Transverse colon (tissue), 4 donors: ENCODE measurements at regions not wholly inside any gene's neighbourhood (a gene's known extent, or its start where the extent isn't known, plus 50 kb on each side); places are given as distances from the start of the nearest gene placed in this dataset.

Experiments used
- DNase-seq: peaks from one replicate; pipeline ENCODE4 v3.0.0-alpha.2; 2019
- H3K27ac ChIP-seq, 4 donors: fragments of 200-600 bp; sonication (generic); 2 replicates each; pipeline ENCODE4 v1.5.1; 2016 to 2018; ENCODE audit warnings: inconsistent platforms in 4 of 4
- H3K27me3 ChIP-seq: fragments of 200-600 bp; sonication (generic); 2 replicates; pipeline ENCODE4 v1.5.1; 2017; ENCODE audit warnings: inconsistent platforms
- H3K36me3 ChIP-seq, 4 donors: fragments of 200-600 bp; sonication (generic); 2 replicates each; pipeline ENCODE4 v1.5.1; 2017 to 2019; ENCODE audit warnings: inconsistent platforms in 4 of 4
- H3K4me1 ChIP-seq, 4 donors: fragments of 200-600 bp; sonication (generic); 2 replicates each; pipeline ENCODE4 v1.5.1; 2017 to 2020; ENCODE audit warnings: inconsistent platforms in 4 of 4
- H3K4me3 ChIP-seq, 4 donors: fragments of 200-600 bp; sonication (generic); 1 replicate in 1 of 4; 2 replicates in 3 of 4; pipeline versions ENCODE4 v1.5.1 to v1.6.1; 2017 to 2019; ENCODE audit warnings: inconsistent platforms in 4 of 4
- H3K9me3 ChIP-seq, 2 donors: fragments of 200-600 bp; sonication (generic); 2 replicates each; pipeline ENCODE4 v1.5.1; 2017 to 2019; ENCODE audit warnings: inconsistent platforms in 2 of 2
- CTCF ChIP-seq, 5 experiments: fragments of 200-600 bp in 3 of 5; fragments of 450-650 bp in 2 of 5; sonication (generic) in 3 of 5; IDR thresholded peaks; 1 replicate in 2 of 5; 2 replicates in 3 of 5; pipeline ENCODE4 v1.5.1; 2016 to 2017; ENCODE audit warnings: antibody characterized with exemption in 5 of 5, inconsistent platforms in 3 of 5, mild to moderate bottlenecking in 2 of 5, moderate library complexity in 1 of 5
- EP300 ChIP-seq: sonication (generic); formaldehyde crosslinking; IDR thresholded peaks from one replicate; pipeline ENCODE4 v1.6.1; 2017; ENCODE audit warnings: antibody characterized with exemption, low read depth
- POLR2A ChIP-seq: fragments of 450-650 bp; IDR thresholded peaks from one replicate; pipeline ENCODE4 v1.6.1; 2016; ENCODE audit warnings: antibody characterized with exemption, mild to moderate bottlenecking, moderate library complexity
- POLR2AphosphoS5 ChIP-seq, 3 donors: sonication (generic); formaldehyde crosslinking; IDR thresholded peaks; one replicate each; pipeline ENCODE4 v1.6.1; 2016; ENCODE audit warnings: antibody characterized with exemption in 3 of 3
- WGBS, 2 donors: methylation state at CpG; one replicate each; pipeline ENCODE4 v1.1.5; 2018; ENCODE audit warnings: low coverage in 1 of 2; 5-methylcytosine and 5-hydroxymethylcytosine counted together
- in situ Hi-C, 4 donors: fragments of 200-750 bp; cut with MboI; loops; one replicate each; pipeline versions ENCODE4 v1.15.0 to v1.15.1; 2017; ENCODE audit warnings: low sequenced_read_pairs in 3 of 4, low pct_ligation_motif_present in 1 of 4, low pct_unique_long_range_greater_than_20kb in 1 of 4
- intact Hi-C: fragments of 100-400 bp; cut with DNase I; formaldehyde crosslinking; loops from one replicate; pipeline ENCODE4 v1.15.1; 2023; ENCODE audit warnings: low total_unique reads

GRCh38 chr13:112209266-112209665 lies 142.3 kb downstream of the SOX1 start:
- Histone ChIP-seq H3K27ac (no peak overlapping the region), H3K4me1 (peaks cover 0 to 9% (median 3%) of the 10 kb centered on the region in 4 donors), H3K27me3 (peaks cover 46% of the 10 kb centered on the region), H3K4me3 (no peak overlapping the region), H3K9me3 (no peaks in the 10 kb centered on the region), H3K36me3 (no peaks in the 10 kb centered on the region)
- TF ChIP-seq EP300 (no peak), POLR2AphosphoS5 (IDR thresholded peaks at IDR 0.05) (no peak), POLR2A (no peak), CTCF (IDR thresholded peaks at IDR 0.05) (no peak)
- WGBS, 2 donors, result 73% methylated on average over 11 of the region's 12 CpGs; no CpG with 5 or more reads in 1 of the 2 donors
- DNase-seq, result no peak
- in situ Hi-C loops (no loop called here), intact Hi-C loops (no loop called here)

- in situ Hi-C loops (no loop called here), intact Hi-C loops (no loop called here)
- no peak for TF ChIP-seq POLR2A
- TF ChIP-seq POLR2AphosphoS5 (IDR thresholded peaks at IDR 0.05), result no peak
- no peak for TF ChIP-seq EP300
- TF ChIP-seq CTCF (IDR thresholded peaks at IDR 0.05), result no peak
- Histone ChIP-seq H3K9me3 (no peaks in the 10 kb centered on the region), H3K36me3 (no peaks in the 10 kb centered on the region), H3K4me1 (peaks cover 0 to 6% (median 2%) of the 10 kb centered on the region in 4 donors), H3K27ac (no peak overlapping the region), H3K27me3 (peaks cover 41% of the 10 kb centered on the region), H3K4me3 (no peak overlapping the region)
- no peak for DNase-seq
- WGBS, 2 donors, result 82% methylated on average over 7 of the region's 9 CpGs; no CpG with 5 or more reads in 1 of the 2 donors
Observed at GRCh38 chr13:112209711-112210110, 142.8 kb downstream of the SOX1 start.

GRCh38 chr13:112210371-112210770 lies 143.4 kb downstream of the SOX1 start:
- intact Hi-C loops, result no loop called here
- Histone ChIP-seq H3K36me3 (no peaks in the 10 kb centered on the region), H3K4me1 (no peaks in the 10 kb centered on the region), H3K9me3 (no peaks in the 10 kb centered on the region), H3K27ac (no peak overlapping the region), H3K27me3 (peaks cover 34% of the 10 kb centered on the region), H3K4me3 (no peak overlapping the region)
- in situ Hi-C loops, result no loop called here
- no peak for DNase-seq
- TF ChIP-seq EP300, result no peak
- no peak for TF ChIP-seq CTCF (IDR thresholded peaks at IDR 0.05)
- TF ChIP-seq POLR2A, result no peak
- no peak for TF ChIP-seq POLR2AphosphoS5 (IDR thresholded peaks at IDR 0.05)
- WGBS, 2 donors, result 64% methylated on average over 11 of the region's 11 CpGs; no CpG with 5 or more reads in 1 of the 2 donors

GRCh38 chr13:112212533-112212932 lies 145.6 kb downstream of the SOX1 start:
- in situ Hi-C loops (no loop called here), intact Hi-C loops (no loop called here)
- H3K27me3 ChIP-seq, result peaks cover 13% of the 10 kb centered on the region
- TF ChIP-seq POLR2AphosphoS5 (IDR thresholded peaks at IDR 0.05), result no peak
- TF ChIP-seq POLR2A, result no peak
- no peaks in the 10 kb centered on the region for H3K4me1 ChIP-seq
- no peaks in the 10 kb centered on the region for H3K36me3 ChIP-seq
- no peak for DNase-seq
- no peak overlapping the region for H3K27ac ChIP-seq
- 78 to 86% methylated on average over 5 of the region's 5 CpGs for WGBS, 2 donors
- H3K4me3 ChIP-seq, result no peak overlapping the region
- H3K9me3 ChIP-seq, result no peaks in the 10 kb centered on the region
